NAMALWA (cell line): ENCODE measurements at regions not wholly inside any gene's neighbourhood (a gene's known extent, or its start where the extent isn't known, plus 50 kb on each side); places are given as distances from the start of the nearest gene placed in this dataset.

Experiments used
- DNase-seq: peaks from one replicate; pipeline ENCODE4 v3.0.0-alpha.2; 2015; ENCODE audit warnings: low spot score

- no peak for DNase-seq
Measured at GRCh38 chr6:153787341-153787606, 251.8 kb upstream of the OPRM1 start.

GRCh38 chr6:153781306-153781705 is 257.7 kb upstream of the OPRM1 start:
- DNase-seq, result no peak

GRCh38 chr6:153780011-153780410 is 259.0 kb upstream of the OPRM1 start:
- no peak for DNase-seq

GRCh38 chr6:153778216-153778615 is 260.8 kb upstream of the OPRM1 start:
- DNase-seq, result no peak

GRCh38 chr6:153771577-153771976 is 267.5 kb upstream of the OPRM1 start:
- no peak for DNase-seq

GRCh38 chr6:153767127-153767526 is 271.9 kb upstream of the OPRM1 start:
- DNase-seq, result no peak

GRCh38 chr6:153758516-153758915 is 280.5 kb upstream of the OPRM1 start:
- DNase-seq, result no peak

- DNase-seq, result no peak
Measured at GRCh38 chr6:153735761-153736160, 303.3 kb upstream of the OPRM1 start.

- no peak for DNase-seq
Measured at GRCh38 chr6:153729189-153729588, 309.9 kb upstream of the OPRM1 start.

GRCh38 chr6:153727885-153728284 is 311.2 kb upstream of the OPRM1 start:
- DNase-seq, result no peak

- no peak for DNase-seq
Measured at GRCh38 chr6:153725456-153725855, 313.6 kb upstream of the OPRM1 start.

- DNase-seq, result no peak
Measured at GRCh38 chr6:153720732-153721131, 318.3 kb upstream of the OPRM1 start.

GRCh38 chr6:153705429-153705828 is 333.6 kb upstream of the OPRM1 start:
- no peak for DNase-seq

- DNase-seq, result no peak
Measured at GRCh38 chr6:153702671-153703070, 336.4 kb upstream of the OPRM1 start.

GRCh38 chr6:153698637-153699036 is 340.4 kb upstream of the OPRM1 start:
- DNase-seq, result no peak

GRCh38 chr6:153698001-153698400 is 341.0 kb upstream of the OPRM1 start:
- no peak for DNase-seq

GRCh38 chr6:153677522-153677921 is 361.5 kb upstream of the OPRM1 start:
- no peak for DNase-seq

GRCh38 chr6:153673750-153674149 is 365.3 kb upstream of the OPRM1 start:
- no peak for DNase-seq

GRCh38 chr6:153673225-153673624 is 365.8 kb upstream of the OPRM1 start:
- no peak for DNase-seq

- no peak for DNase-seq
Measured at GRCh38 chr6:153670403-153671026, 368.5 kb upstream of the OPRM1 start.

GRCh38 chr6:153668758-153669157 is 370.3 kb upstream of the OPRM1 start:
- DNase-seq, result no peak

GRCh38 chr6:153662982-153663381 is 376.1 kb upstream of the OPRM1 start:
- no peak for DNase-seq

- DNase-seq, result no peak
Measured at GRCh38 chr6:153645326-153645725, 393.7 kb upstream of the OPRM1 start.

- no peak for DNase-seq
Measured at GRCh38 chr6:153644000-153644399, 395.0 kb upstream of the OPRM1 start.

GRCh38 chr6:153634416-153634815 is 404.6 kb upstream of the OPRM1 start:
- no peak for DNase-seq
